Stimulated activated CD8-positive, alpha-beta memory T cell treated with anti-CD3 and anti-CD28 coated beads, Interleukin-4, amount 100 ng/mL, for 24 hours (primary cell): ENCODE measurements at regions not wholly inside any gene's neighbourhood (a gene's known extent, or its start where the extent isn't known, plus 50 kb on each side); places are given as distances from the start of the nearest gene placed in this dataset.

Experiments used
- DNase-seq: peaks from one replicate; pipeline ENCODE4 v3.0.0-alpha.2; 2020; ENCODE audit warnings: low read depth

- DNase-seq, result no peak
Measured at GRCh38 chr22:47847131-47847890, 1084.9 kb downstream of the TBC1D22A start.

GRCh38 chr22:47846206-47846605 is 1083.8 kb downstream of the TBC1D22A start:
- DNase-seq, result no peak

- DNase-seq, result no peak
Measured at GRCh38 chr22:47842119-47842518, 1079.7 kb downstream of the TBC1D22A start.

- no peak for DNase-seq
Measured at GRCh38 chr22:47841156-47841555, 1078.7 kb downstream of the TBC1D22A start.

- DNase-seq, result no peak
Measured at GRCh38 chr22:47839595-47840227, 1077.3 kb downstream of the TBC1D22A start.

- DNase-seq, result no peak
Measured at GRCh38 chr22:47837703-47838102, 1075.3 kb downstream of the TBC1D22A start.

- DNase-seq, result no peak
Measured at GRCh38 chr22:47836957-47837356, 1074.5 kb downstream of the TBC1D22A start.

- DNase-seq, result no peak
Measured at GRCh38 chr22:47835726-47836125, 1073.3 kb downstream of the TBC1D22A start.

- DNase-seq, result no peak
Measured at GRCh38 chr22:47826016-47826415, 1063.6 kb downstream of the TBC1D22A start.

- DNase-seq, result no peak
Measured at GRCh38 chr22:47822422-47822821, 1060.0 kb downstream of the TBC1D22A start.

- DNase-seq, result no peak
Measured at GRCh38 chr22:47818496-47818895, 1056.0 kb downstream of the TBC1D22A start.

GRCh38 chr22:47817380-47817779 is 1054.9 kb downstream of the TBC1D22A start:
- no peak for DNase-seq

GRCh38 chr22:47816863-47817210 is 1054.4 kb downstream of the TBC1D22A start:
- no peak for DNase-seq

GRCh38 chr22:47816121-47816862 is 1053.8 kb downstream of the TBC1D22A start:
- DNase-seq, result no peak

GRCh38 chr22:47814474-47814873 is 1052.0 kb downstream of the TBC1D22A start:
- no peak for DNase-seq

- DNase-seq, result no peak
Measured at GRCh38 chr22:47813661-47814060, 1051.2 kb downstream of the TBC1D22A start.

- no peak for DNase-seq
Measured at GRCh38 chr22:47811971-47812370, 1049.5 kb downstream of the TBC1D22A start.

- no peak for DNase-seq
Measured at GRCh38 chr22:47810505-47811500, 1048.4 kb downstream of the TBC1D22A start.

GRCh38 chr22:47808886-47809620 is 1046.6 kb downstream of the TBC1D22A start:
- no peak for DNase-seq

GRCh38 chr22:47808236-47808635 is 1045.8 kb downstream of the TBC1D22A start:
- no peak for DNase-seq

GRCh38 chr22:47807506-47807905 is 1045.1 kb downstream of the TBC1D22A start:
- DNase-seq, result no peak
